Transverse colon (tissue), 4 donors: ENCODE measurements at regions not wholly inside any gene's neighbourhood (a gene's known extent, or its start where the extent isn't known, plus 50 kb on each side); places are given as distances from the start of the nearest gene placed in this dataset.

Experiments
- DNase-seq: peaks from one replicate; pipeline ENCODE4 v3.0.0-alpha.2; 2019
- H3K27ac ChIP-seq, 4 donors: fragments of 200-600 bp; sonication (generic); 2 replicates each; pipeline ENCODE4 v1.5.1; 2016 to 2018; ENCODE audit warnings: inconsistent platforms in 4 of 4
- H3K27me3 ChIP-seq: fragments of 200-600 bp; sonication (generic); 2 replicates; pipeline ENCODE4 v1.5.1; 2017; ENCODE audit warnings: inconsistent platforms
- H3K36me3 ChIP-seq, 4 donors: fragments of 200-600 bp; sonication (generic); 2 replicates each; pipeline ENCODE4 v1.5.1; 2017 to 2019; ENCODE audit warnings: inconsistent platforms in 4 of 4
- H3K4me1 ChIP-seq, 4 donors: fragments of 200-600 bp; sonication (generic); 2 replicates each; pipeline ENCODE4 v1.5.1; 2017 to 2020; ENCODE audit warnings: inconsistent platforms in 4 of 4
- H3K4me3 ChIP-seq, 4 donors: fragments of 200-600 bp; sonication (generic); 1 replicate in 1 of 4; 2 replicates in 3 of 4; pipeline versions ENCODE4 v1.5.1 to v1.6.1; 2017 to 2019; ENCODE audit warnings: inconsistent platforms in 4 of 4
- H3K9me3 ChIP-seq, 2 donors: fragments of 200-600 bp; sonication (generic); 2 replicates each; pipeline ENCODE4 v1.5.1; 2017 to 2019; ENCODE audit warnings: inconsistent platforms in 2 of 2
- EP300 ChIP-seq: sonication (generic); formaldehyde crosslinking; IDR thresholded peaks from one replicate; pipeline ENCODE4 v1.6.1; 2017; ENCODE audit warnings: antibody characterized with exemption, low read depth
- POLR2A ChIP-seq: fragments of 450-650 bp; IDR thresholded peaks from one replicate; pipeline ENCODE4 v1.6.1; 2016; ENCODE audit warnings: antibody characterized with exemption, mild to moderate bottlenecking, moderate library complexity
- POLR2AphosphoS5 ChIP-seq, 3 donors: sonication (generic); formaldehyde crosslinking; IDR thresholded peaks; one replicate each; pipeline ENCODE4 v1.6.1; 2016; ENCODE audit warnings: antibody characterized with exemption in 3 of 3
- WGBS, 2 donors: methylation state at CpG; one replicate each; pipeline ENCODE4 v1.1.5; 2018; ENCODE audit warnings: low coverage in 1 of 2; 5-methylcytosine and 5-hydroxymethylcytosine counted together
- in situ Hi-C, 4 donors: fragments of 200-750 bp; cut with MboI; loops; one replicate each; pipeline versions ENCODE4 v1.15.0 to v1.15.1; 2017; ENCODE audit warnings: low sequenced_read_pairs in 3 of 4, low pct_ligation_motif_present in 1 of 4, low pct_unique_long_range_greater_than_20kb in 1 of 4
- intact Hi-C: fragments of 100-400 bp; cut with DNase I; formaldehyde crosslinking; loops from one replicate; pipeline ENCODE4 v1.15.1; 2023; ENCODE audit warnings: low total_unique reads
- TF ChIP-seq, protein P1 (sequence below), 5 experiments: fragments of 200-600 bp in 3 of 5; fragments of 450-650 bp in 2 of 5; sonication (generic) in 3 of 5; IDR thresholded peaks; 1 replicate in 2 of 5; 2 replicates in 3 of 5; pipeline ENCODE4 v1.5.1; 2016 to 2017; ENCODE audit warnings: antibody characterized with exemption in 5 of 5, inconsistent platforms in 3 of 5, mild to moderate bottlenecking in 2 of 5, moderate library complexity in 1 of 5

DNA sequence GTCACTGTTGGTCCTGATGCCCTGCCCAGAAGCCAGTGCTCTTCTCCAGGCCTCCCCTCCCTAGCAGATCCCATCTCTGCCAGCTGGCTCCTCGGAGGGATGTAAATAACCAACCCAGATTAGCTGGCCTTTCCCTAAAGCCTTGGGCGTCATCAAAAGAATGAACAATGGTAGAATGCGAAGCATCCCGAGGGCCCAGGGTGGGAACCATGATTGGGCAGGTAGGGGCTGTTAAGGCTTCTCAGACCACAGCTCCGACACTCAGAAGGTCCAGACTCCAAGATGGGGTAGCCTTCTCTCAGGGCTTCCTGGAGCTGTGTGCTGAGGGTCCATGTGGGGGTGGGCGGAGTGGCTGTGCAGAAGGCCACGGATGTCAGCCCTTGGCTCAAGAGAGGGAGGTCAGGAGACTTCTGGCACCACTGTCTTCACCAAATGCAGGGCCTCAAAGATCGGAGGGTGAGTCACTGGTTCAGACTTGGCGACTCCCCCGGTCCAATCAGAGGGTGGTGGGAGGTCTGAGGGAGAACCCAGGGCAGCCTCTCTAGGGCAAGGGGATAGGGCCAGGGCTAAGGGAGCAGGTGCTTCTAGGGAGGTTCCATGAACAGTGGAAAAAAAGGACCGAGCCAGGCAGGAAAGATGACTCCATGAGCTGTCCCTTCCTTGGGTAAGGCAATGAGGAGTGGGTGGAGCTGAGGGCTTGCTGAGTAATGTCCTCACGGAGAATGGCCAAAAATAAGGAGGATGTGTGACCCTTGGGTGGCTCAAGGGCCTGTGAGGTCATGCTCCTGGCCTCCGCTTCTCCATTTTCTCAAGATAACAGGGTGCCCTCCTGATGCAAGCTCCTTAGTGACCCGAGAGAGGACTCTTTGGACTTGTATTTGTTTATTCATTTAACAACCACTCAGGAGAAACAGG, 58.4 kb upstream of the EPS8L3 start:
- Histone ChIP-seq H3K4me1 (peaks cover 0 to 34% (median 9%) of the 10 kb centered on the region in 4 donors), H3K36me3 (no peaks in the 10 kb centered on the region), H3K9me3 (no peaks in the 10 kb centered on the region), H3K27ac (peak overlapping the region; percentile 32 to 61 (median 54)), H3K27me3 (no peaks in the 10 kb centered on the region), H3K4me3 (no peak overlapping the region)
- intact Hi-C loops (no loop called here), in situ Hi-C loops (no loop called here)
- TF ChIP-seq POLR2AphosphoS5 (IDR thresholded peaks at IDR 0.05) = no peak
- no peak for TF ChIP-seq POLR2A
- TF ChIP-seq, protein P1, sequence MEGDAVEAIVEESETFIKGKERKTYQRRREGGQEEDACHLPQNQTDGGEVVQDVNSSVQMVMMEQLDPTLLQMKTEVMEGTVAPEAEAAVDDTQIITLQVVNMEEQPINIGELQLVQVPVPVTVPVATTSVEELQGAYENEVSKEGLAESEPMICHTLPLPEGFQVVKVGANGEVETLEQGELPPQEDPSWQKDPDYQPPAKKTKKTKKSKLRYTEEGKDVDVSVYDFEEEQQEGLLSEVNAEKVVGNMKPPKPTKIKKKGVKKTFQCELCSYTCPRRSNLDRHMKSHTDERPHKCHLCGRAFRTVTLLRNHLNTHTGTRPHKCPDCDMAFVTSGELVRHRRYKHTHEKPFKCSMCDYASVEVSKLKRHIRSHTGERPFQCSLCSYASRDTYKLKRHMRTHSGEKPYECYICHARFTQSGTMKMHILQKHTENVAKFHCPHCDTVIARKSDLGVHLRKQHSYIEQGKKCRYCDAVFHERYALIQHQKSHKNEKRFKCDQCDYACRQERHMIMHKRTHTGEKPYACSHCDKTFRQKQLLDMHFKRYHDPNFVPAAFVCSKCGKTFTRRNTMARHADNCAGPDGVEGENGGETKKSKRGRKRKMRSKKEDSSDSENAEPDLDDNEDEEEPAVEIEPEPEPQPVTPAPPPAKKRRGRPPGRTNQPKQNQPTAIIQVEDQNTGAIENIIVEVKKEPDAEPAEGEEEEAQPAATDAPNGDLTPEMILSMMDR (IDR thresholded peaks at IDR 0.05) = no peak
- no peak for TF ChIP-seq EP300
- no peak for DNase-seq
- 53 to 69% methylated on average over 4 to 14 of the region's 14 CpGs for WGBS, 2 donors

GRCh38 chr1:109821221-109821669, 57.5 kb upstream of the EPS8L3 start:
- TF ChIP-seq POLR2AphosphoS5 (IDR thresholded peaks at IDR 0.05) (no peak), EP300 (no peak), POLR2A (no peak)
- TF ChIP-seq, protein P1 (IDR thresholded peaks at IDR 0.05) = no peak
- Histone ChIP-seq H3K9me3 (no peaks in the 10 kb centered on the region), H3K27me3 (no peaks in the 10 kb centered on the region), H3K27ac (peak overlapping the region; percentile 23 to 61 (median 42)), H3K4me1 (peaks cover 0 to 34% (median 9%) of the 10 kb centered on the region in 4 donors), H3K36me3 (no peaks in the 10 kb centered on the region), H3K4me3 (no peak overlapping the region)
- 69 to 80% methylated on average over 2 to 8 of the region's 8 CpGs for WGBS, 2 donors
- in situ Hi-C loops = no loop called here
- intact Hi-C loops = no loop called here
- peak; percentile 34 for DNase-seq

DNA sequence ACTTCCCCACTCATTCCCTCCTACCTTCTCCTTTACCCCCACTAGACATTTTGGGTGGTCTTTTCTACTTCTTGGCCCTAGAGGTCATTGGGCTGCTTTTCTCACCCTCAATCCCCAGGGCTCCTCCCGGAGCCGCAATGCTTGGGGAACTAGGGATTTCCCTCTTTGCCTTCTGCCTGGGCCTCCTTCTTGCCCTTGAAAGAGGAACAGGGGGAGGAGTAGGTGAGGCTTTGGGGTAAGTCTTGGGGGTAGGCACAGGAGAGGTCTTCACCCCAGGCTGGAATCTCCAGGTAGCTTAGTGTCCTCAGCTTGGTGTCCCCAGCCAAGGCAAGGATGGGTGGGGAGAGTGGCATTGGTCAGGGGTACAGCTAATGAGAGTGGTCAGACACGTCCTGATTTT, 56.2 kb upstream of the EPS8L3 start:
- intact Hi-C loops (no loop called here), in situ Hi-C loops (no loop called here)
- Histone ChIP-seq H3K27ac (no peak overlapping the region), H3K27me3 (no peaks in the 10 kb centered on the region), H3K9me3 (no peaks in the 10 kb centered on the region), H3K36me3 (no peaks in the 10 kb centered on the region), H3K4me3 (no peak overlapping the region), H3K4me1 (peaks cover 0 to 34% (median 11%) of the 10 kb centered on the region in 4 donors)
- DNase-seq = no peak
- no peak for TF ChIP-seq POLR2A
- TF ChIP-seq, protein P1 (IDR thresholded peaks at IDR 0.05) = no peak
- no peak for TF ChIP-seq EP300
- TF ChIP-seq POLR2AphosphoS5 (IDR thresholded peaks at IDR 0.05) = no peak
- 80% methylated on average over 1 to 3 of the region's 3 CpGs for WGBS, 2 donors

GRCh38 chr1:109818988-109819764, 55.5 kb upstream of the EPS8L3 start:
- Histone ChIP-seq H3K36me3 (no peaks in the 10 kb centered on the region), H3K9me3 (no peaks in the 10 kb centered on the region), H3K27me3 (no peaks in the 10 kb centered on the region), H3K4me3 (no peak overlapping the region), H3K27ac (no peak overlapping the region), H3K4me1 (peaks cover 0 to 31% (median 10%) of the 10 kb centered on the region in 4 donors)
- no peak for DNase-seq
- TF ChIP-seq POLR2A (no peak), POLR2AphosphoS5 (IDR thresholded peaks at IDR 0.05) (no peak), EP300 (no peak)
- TF ChIP-seq, protein P1 (IDR thresholded peaks at IDR 0.05) = no peak
- in situ Hi-C loops = no loop called here
- intact Hi-C loops = no loop called here
- 95% methylated on average over 9 of the region's 9 CpGs; no CpG with 5 or more reads in 1 of the 2 donors for WGBS, 2 donors
